ENCODE measurements at regions not wholly inside any gene's neighbourhood (a gene's known extent, or its start where the extent isn't known, plus 50 kb on each side); places are given as distances from the start of the nearest gene placed in this dataset.
A peak's percentile ranks its signal among the peaks of the same experiment; 100 is the strongest.
"Not testable (repeated sequence)": the region's sequence is repeated elsewhere in the genome, so short reads cannot be mapped to it uniquely, and the experiment has no call there.

DNA sequence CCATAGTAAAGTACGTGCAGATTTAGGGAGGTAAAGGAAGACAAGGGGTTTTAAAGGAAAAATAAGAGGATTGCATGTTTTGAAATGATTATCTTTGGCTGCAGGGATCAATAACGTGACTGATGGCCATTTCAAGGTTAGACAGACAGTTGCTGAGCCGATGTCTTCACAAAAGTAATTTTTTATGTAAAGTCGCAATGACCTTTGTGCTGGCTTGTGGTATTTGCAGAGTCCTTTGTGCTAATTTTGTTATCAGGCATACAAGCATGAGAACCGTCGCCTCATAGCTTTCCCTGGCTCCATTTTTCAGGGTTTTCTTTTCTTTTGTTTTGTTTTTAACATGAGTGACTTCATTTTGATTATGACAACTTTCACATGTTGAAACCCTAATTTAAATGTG lies 605.7 kb upstream of the GJE1 start:
- CTCF ChIA-PET: no interaction called here
- no peaks in the 10 kb centered on the region for H3K27me3 Mint-ChIP-seq (ENCODE audit: insufficient read depth, unreplicated experiment)
- no peaks in the 10 kb centered on the region for H3K9me3 Mint-ChIP-seq (ENCODE audit: unreplicated experiment)

DNA sequence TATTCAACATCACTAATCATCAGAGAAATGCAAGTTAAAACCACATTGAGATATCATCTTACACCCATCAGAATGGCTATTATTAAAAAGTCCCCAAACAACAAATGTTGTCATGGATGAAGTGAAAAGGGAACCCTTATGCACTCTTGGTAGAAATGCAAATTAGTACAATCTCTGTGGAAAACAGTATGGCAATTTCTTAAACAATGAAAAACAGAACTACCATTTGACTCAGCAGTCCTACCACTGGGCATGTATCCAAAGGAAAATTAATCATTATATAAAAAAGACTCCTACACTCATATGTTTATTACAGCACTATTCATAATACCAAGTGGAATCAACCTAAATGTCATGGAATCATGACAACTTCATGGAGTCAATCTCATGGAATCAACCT lies 611.3 kb upstream of the GJE1 start:
- ChIA-PET POLR2A (no interaction called here), CTCF (no interaction called here)
- DNase-seq (ENCODE audit: unreplicated experiment): peak; percentile 8
- Mint-ChIP-seq H3K4me1 (ENCODE audit: insufficient read depth, unreplicated experiment) (no peaks in the 10 kb centered on the region), H3K27ac (ENCODE audit: low read depth, unreplicated experiment) (no peak overlapping the region), H3K4me3 (ENCODE audit: unreplicated experiment) (no peak overlapping the region), H3K36me3 (ENCODE audit: insufficient read depth, unreplicated experiment) (peaks cover 6% of the 10 kb centered on the region), H3K9me3 (ENCODE audit: unreplicated experiment) (no peaks in the 10 kb centered on the region), H3K27me3 (ENCODE audit: insufficient read depth, unreplicated experiment) (no peaks in the 10 kb centered on the region)
- TF ChIP-seq, protein P1, sequence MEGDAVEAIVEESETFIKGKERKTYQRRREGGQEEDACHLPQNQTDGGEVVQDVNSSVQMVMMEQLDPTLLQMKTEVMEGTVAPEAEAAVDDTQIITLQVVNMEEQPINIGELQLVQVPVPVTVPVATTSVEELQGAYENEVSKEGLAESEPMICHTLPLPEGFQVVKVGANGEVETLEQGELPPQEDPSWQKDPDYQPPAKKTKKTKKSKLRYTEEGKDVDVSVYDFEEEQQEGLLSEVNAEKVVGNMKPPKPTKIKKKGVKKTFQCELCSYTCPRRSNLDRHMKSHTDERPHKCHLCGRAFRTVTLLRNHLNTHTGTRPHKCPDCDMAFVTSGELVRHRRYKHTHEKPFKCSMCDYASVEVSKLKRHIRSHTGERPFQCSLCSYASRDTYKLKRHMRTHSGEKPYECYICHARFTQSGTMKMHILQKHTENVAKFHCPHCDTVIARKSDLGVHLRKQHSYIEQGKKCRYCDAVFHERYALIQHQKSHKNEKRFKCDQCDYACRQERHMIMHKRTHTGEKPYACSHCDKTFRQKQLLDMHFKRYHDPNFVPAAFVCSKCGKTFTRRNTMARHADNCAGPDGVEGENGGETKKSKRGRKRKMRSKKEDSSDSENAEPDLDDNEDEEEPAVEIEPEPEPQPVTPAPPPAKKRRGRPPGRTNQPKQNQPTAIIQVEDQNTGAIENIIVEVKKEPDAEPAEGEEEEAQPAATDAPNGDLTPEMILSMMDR (IDR thresholded peaks at IDR 0.05; ENCODE audit: unreplicated experiment): no peak
- BruUV-seq (replicated peaks): no TSS peak
- intact Hi-C loops (cut with micrococcal nuclease): no loop called here

More for the DNA sequence above, 605.7 kb upstream of the GJE1 start:
- TF ChIP-seq, protein P1 (IDR thresholded peaks at IDR 0.05; ENCODE audit: unreplicated experiment): no peak
- BruUV-seq (replicated peaks): no TSS peak
- H3K36me3 Mint-ChIP-seq (ENCODE audit: insufficient read depth, unreplicated experiment): peaks cover 6% of the 10 kb centered on the region
- no peak overlapping the region for H3K4me3 Mint-ChIP-seq (ENCODE audit: unreplicated experiment)
- POLR2A ChIA-PET: no interaction called here
- DNase-seq (ENCODE audit: unreplicated experiment): no peak
- H3K4me1 Mint-ChIP-seq (ENCODE audit: insufficient read depth, unreplicated experiment): no peaks in the 10 kb centered on the region
- no peak overlapping the region for H3K27ac Mint-ChIP-seq (ENCODE audit: low read depth, unreplicated experiment)
- intact Hi-C loops (cut with micrococcal nuclease): no loop called here

DNA sequence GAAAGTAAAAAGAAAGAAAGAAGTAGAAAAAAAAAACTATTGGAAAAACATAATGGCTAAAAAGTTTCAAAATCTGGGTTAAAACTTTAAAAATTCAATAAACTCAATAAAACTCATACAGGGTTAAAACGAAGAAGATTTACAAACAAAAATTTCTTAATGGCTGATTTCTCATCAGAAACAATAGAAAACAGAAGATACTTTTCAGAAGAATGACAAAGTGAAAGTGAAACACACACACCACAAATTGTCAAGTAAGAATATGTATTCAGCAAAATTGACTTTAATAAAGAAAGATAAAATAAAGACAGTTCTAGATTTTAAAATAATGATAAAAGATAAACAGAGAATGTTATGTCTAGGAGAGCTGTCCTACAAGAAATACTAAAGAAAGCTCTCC lies 618.9 kb upstream of the GJE1 start:
- Mint-ChIP-seq H3K9me3 (ENCODE audit: unreplicated experiment) (no peaks in the 10 kb centered on the region), H3K27ac (ENCODE audit: low read depth, unreplicated experiment) (peak overlapping the region; percentile 77)
- CTCF ChIA-PET: no interaction called here

DNA sequence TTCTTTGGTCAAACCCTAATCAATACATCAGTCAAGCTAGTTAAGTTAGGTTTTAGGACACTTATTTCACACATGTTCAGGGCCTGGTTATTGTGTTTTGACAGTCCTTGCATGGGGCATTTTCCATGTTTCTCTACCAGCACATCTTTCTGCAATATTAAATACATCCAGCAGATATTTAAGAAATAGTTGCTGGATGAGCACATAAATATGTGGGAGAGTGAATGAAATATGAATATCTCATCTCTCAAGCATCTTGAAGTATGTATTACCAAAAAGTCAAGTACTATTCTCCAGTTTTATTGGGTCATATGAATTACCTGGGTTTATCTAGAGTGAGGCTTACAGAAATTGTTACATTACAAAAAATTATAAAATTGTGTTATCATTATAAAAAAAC lies 621.9 kb upstream of the GJE1 start:
- BruUV-seq (replicated peaks): no TSS peak
- Mint-ChIP-seq H3K27ac (ENCODE audit: low read depth, unreplicated experiment) (no peak overlapping the region), H3K9me3 (ENCODE audit: unreplicated experiment) (peaks cover 13% of the 10 kb centered on the region), H3K36me3 (ENCODE audit: insufficient read depth, unreplicated experiment) (no peaks in the 10 kb centered on the region), H3K4me1 (ENCODE audit: insufficient read depth, unreplicated experiment) (peaks cover 12% of the 10 kb centered on the region), H3K27me3 (ENCODE audit: insufficient read depth, unreplicated experiment) (no peaks in the 10 kb centered on the region), H3K4me3 (ENCODE audit: unreplicated experiment) (no peak overlapping the region)
- ChIA-PET CTCF (no interaction called here), POLR2A (interaction anchor here (4.7 kb wide), 1 partner anchor 27 kb away, joined by 14 read pairs; no protein-coding TSS in a partner anchor)
- TF ChIP-seq, protein P1 (IDR thresholded peaks at IDR 0.05; ENCODE audit: unreplicated experiment): no peak
- no peak for DNase-seq (ENCODE audit: unreplicated experiment)
- intact Hi-C loops (cut with micrococcal nuclease): no loop called here

More for the DNA sequence above, 618.9 kb upstream of the GJE1 start:
- H3K36me3 Mint-ChIP-seq (ENCODE audit: insufficient read depth, unreplicated experiment): no peaks in the 10 kb centered on the region
- no peak for DNase-seq (ENCODE audit: unreplicated experiment)
- peak overlapping the region; percentile 35 for H3K4me3 Mint-ChIP-seq (ENCODE audit: unreplicated experiment)
- TF ChIP-seq, protein P1 (IDR thresholded peaks at IDR 0.05; ENCODE audit: unreplicated experiment): no peak
- no TSS peak for BruUV-seq (replicated peaks)
- POLR2A ChIA-PET: interaction anchor here (4.7 kb wide), 1 partner anchor 30 kb away, joined by 14 read pairs; no protein-coding TSS in a partner anchor
- H3K27me3 Mint-ChIP-seq (ENCODE audit: insufficient read depth, unreplicated experiment): no peaks in the 10 kb centered on the region
- peaks cover 12% of the 10 kb centered on the region for H3K4me1 Mint-ChIP-seq (ENCODE audit: insufficient read depth, unreplicated experiment)
- intact Hi-C loops (cut with micrococcal nuclease): no loop called here

DNA sequence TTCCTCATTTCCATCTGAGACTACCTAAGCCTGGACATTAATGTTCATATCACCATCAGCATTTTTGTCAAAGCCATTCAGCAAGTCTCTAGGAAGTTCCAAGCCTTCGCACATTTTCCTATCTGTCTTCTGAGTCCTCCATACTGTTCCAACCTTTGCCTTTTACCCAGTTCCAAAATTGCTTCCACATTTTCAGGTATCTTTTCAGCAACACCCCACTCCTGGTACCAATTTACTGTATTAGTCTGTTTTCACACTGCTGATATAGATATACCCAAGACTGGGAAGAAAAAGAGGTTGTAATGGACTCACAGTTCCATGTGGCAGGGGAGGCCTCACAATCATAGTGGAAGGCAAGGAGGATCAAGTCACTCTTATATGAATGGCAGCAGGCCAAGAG lies 626.7 kb upstream of the GJE1 start:
- BruUV-seq (replicated peaks); POLR2A ChIA-PET; H3K36me3 Mint-ChIP-seq (ENCODE audit: insufficient read depth, unreplicated experiment); H3K27ac Mint-ChIP-seq (ENCODE audit: low read depth, unreplicated experiment); CTCF ChIA-PET; H3K4me3 Mint-ChIP-seq (ENCODE audit: unreplicated experiment); H3K27me3 Mint-ChIP-seq (ENCODE audit: insufficient read depth, unreplicated experiment); DNase-seq (ENCODE audit: unreplicated experiment); H3K4me1 Mint-ChIP-seq (ENCODE audit: insufficient read depth, unreplicated experiment); intact Hi-C loops (cut with micrococcal nuclease): not testable (repeated sequence)
- peaks cover 15% of the 10 kb centered on the region for H3K9me3 Mint-ChIP-seq (ENCODE audit: unreplicated experiment)

DNA sequence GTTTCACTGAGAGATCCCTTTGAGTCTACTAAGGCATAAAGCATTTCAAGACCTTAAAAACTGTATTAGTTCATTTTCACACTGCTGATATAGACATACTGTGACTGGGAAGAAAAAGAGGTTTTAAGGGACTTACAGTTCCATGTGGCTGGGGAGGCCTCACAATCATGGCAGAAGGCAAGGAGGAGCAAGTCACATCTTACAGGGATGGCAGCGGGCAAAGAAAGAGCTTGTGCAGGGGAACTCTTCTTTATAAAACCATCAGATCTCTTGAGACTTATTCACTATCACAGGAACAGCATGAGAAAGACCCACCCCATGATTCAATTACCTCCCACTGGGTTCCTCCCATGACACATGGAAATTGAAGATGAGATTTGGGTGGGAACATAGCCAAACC lies 628.4 kb upstream of the GJE1 start:
- H3K4me3 Mint-ChIP-seq (ENCODE audit: unreplicated experiment); H3K27me3 Mint-ChIP-seq (ENCODE audit: insufficient read depth, unreplicated experiment); BruUV-seq (replicated peaks); POLR2A ChIA-PET; H3K27ac Mint-ChIP-seq (ENCODE audit: low read depth, unreplicated experiment); intact Hi-C loops (cut with micrococcal nuclease); DNase-seq (ENCODE audit: unreplicated experiment); H3K4me1 Mint-ChIP-seq (ENCODE audit: insufficient read depth, unreplicated experiment); CTCF ChIA-PET; H3K36me3 Mint-ChIP-seq (ENCODE audit: insufficient read depth, unreplicated experiment): not testable (repeated sequence)
- H3K9me3 Mint-ChIP-seq (ENCODE audit: unreplicated experiment): peaks cover 15% of the 10 kb centered on the region

All from MCF 10A (cell line).